GM12878 (cell line): ENCODE measurements at regions not wholly inside any gene's neighbourhood (a gene's known extent, or its start where the extent isn't known, plus 50 kb on each side); places are given as distances from the start of the nearest gene placed in this dataset.

Experiments
- ATAC-seq: fragments of 200-7000 bp; cut with Tn5 transposase; 3 replicates; pipeline ENCODE4 v1.9.1; 2020; ENCODE audit warnings: mild to moderate bottlenecking, moderate library complexity
- BruUV-seq: library from RNA; stranded (reverse); fragments of 400-500 nt; replicated peaks from 2 replicates; lab custom pipeline; 2021; lab: Mats Ljungman, UMichigan
- CTCF ChIA-PET: fragments of 300-600 bp; sonication (Branson Sonifier 250); formaldehyde crosslinking; extraction: SDS; loops from one replicate; lab custom pipeline; 2021; ENCODE audit warnings: inconsistent platforms; lab: Yijun Ruan, JAX
- POLR2A ChIA-PET: fragments of 350-600 bp; formaldehyde crosslinking; extraction: SDS; loops from one replicate; lab custom pipeline; 2021; ENCODE audit warnings: inconsistent platforms; lab: Charles Lee
- RAD21 ChIA-PET: fragments of 300-600 bp; sonication (Branson Sonifier 250); formaldehyde crosslinking; loops from one replicate; lab custom pipeline; 2023; ENCODE audit warnings: antibody characterized with exemption; ENCODE audit not compliant: unreplicated experiment; lab: Charles Lee
- SMC1A ChIA-PET: fragments of 300-600 bp; sonication (Branson Sonifier 250); formaldehyde crosslinking; loops from one replicate; lab custom pipeline; 2023; ENCODE audit not compliant: unreplicated experiment, uncharacterized antibody; lab: Charles Lee
- DNase-seq: peaks from one replicate; pipeline ENCODE4 v3.0.0-alpha.2; 2011; ENCODE audit warnings: low read depth, low spot score
- FAIRE-seq: peaks from 3 replicates; lab custom pipeline; 2011; peaks lifted over from hg19 to GRCh38; lab: Jason Lieb, UNC
- H2AFZ ChIP-seq: 2 replicates; pipeline ENCODE4 v1.6.0; 2011; ENCODE audit warnings: low read depth, low read length, control low read depth; ENCODE audit not compliant: control insufficient read depth
- H3K27ac ChIP-seq: 2 replicates; pipeline ENCODE4 v1.5.1; 2011; ENCODE audit warnings: control low read depth; ENCODE audit not compliant: control insufficient read depth, insufficient read depth
- H3K27me3 ChIP-seq, 2 experiments: replicated peaks in 1 of 2; 2 replicates each; pipeline versions ENCODE4 v1.6.0 to v1.6.1; 2011; ENCODE audit warnings: low read length in 1 of 2; ENCODE audit not compliant: control insufficient read depth in 2 of 2, insufficient read depth in 2 of 2
- H3K36me3 ChIP-seq, 2 experiments: 2 replicates each; pipeline ENCODE4 v1.5.1; 2011; ENCODE audit warnings: low read length in 1 of 2; ENCODE audit not compliant: control insufficient read depth in 2 of 2, insufficient read depth in 2 of 2
- H3K4me1 ChIP-seq: 2 replicates; pipeline ENCODE4 v1.6.1; 2011; ENCODE audit warnings: mild to moderate bottlenecking, low read length, moderate library complexity, mixed read lengths; ENCODE audit not compliant: control insufficient read depth, insufficient read depth
- H3K4me2 ChIP-seq: 2 replicates; pipeline ENCODE4 v1.6.0; 2011; ENCODE audit warnings: control low read depth; ENCODE audit not compliant: control insufficient read depth, insufficient read depth
- H3K4me3 ChIP-seq: fragments of 200-600 bp; sonication (generic); 2 replicates; pipeline ENCODE4 v1.5.1; 2016
- H3K79me2 ChIP-seq: 2 replicates; pipeline ENCODE4 v1.6.0; 2011; ENCODE audit warnings: low read length; ENCODE audit not compliant: control insufficient read depth, insufficient read depth
- H3K9ac ChIP-seq: 2 replicates; pipeline ENCODE4 v1.8.0; 2011; ENCODE audit warnings: low read length, control low read depth, mixed read lengths; ENCODE audit not compliant: control insufficient read depth, insufficient read depth
- H3K9me3 ChIP-seq: replicated peaks from 3 replicates; pipeline ENCODE4 v1.5.1; 2011; ENCODE audit warnings: mild to moderate bottlenecking, low read length; ENCODE audit not compliant: control insufficient read depth, insufficient read depth
- H4K20me1 ChIP-seq: 2 replicates; pipeline ENCODE4 v1.6.0; 2011; ENCODE audit not compliant: control insufficient read depth, insufficient read depth
- CREB1 ChIP-seq: IDR thresholded peaks from 2 replicates; pipeline ENCODE4 v1.6.1; 2012; ENCODE audit warnings: low read depth, mild to moderate bottlenecking, inconsistent platforms
- EZH2 ChIP-seq: IDR thresholded peaks from 2 replicates; pipeline ENCODE4 v1.6.1; 2012; ENCODE audit warnings: low read depth, mild to moderate bottlenecking, control low read depth, inconsistent platforms, low read length, borderline replicate concordance; ENCODE audit not compliant: control insufficient read depth
- IRF4 ChIP-seq: IDR thresholded peaks from 2 replicates; pipeline ENCODE4 v1.6.1; 2011; ENCODE audit warnings: low read depth, low read length
- RELA ChIP-seq: fragments of 450-650 bp; IDR thresholded peaks from 2 replicates; pipeline ENCODE4 v1.8.0; 2014; ENCODE audit warnings: borderline replicate concordance; ENCODE audit not compliant: partially characterized antibody
- RELB ChIP-seq: fragments of 450-650 bp; IDR thresholded peaks from 2 replicates; pipeline ENCODE4 v1.6.1; 2017; ENCODE audit warnings: low read depth, mild to moderate bottlenecking, moderate library complexity
- SUZ12 ChIP-seq: fragments of 200-600 bp; sonication (generic); IDR thresholded peaks from one replicate; pipeline ENCODE4 v1.6.1; 2018; ENCODE audit warnings: antibody characterized with exemption, mild to moderate bottlenecking; ENCODE audit not compliant: unreplicated experiment
- TAF1 ChIP-seq: IDR thresholded peaks from 2 replicates; pipeline ENCODE4 v1.6.1; 2011; ENCODE audit warnings: mild to moderate bottlenecking, low read depth, low read length, borderline replicate concordance
- YY1 ChIP-seq: IDR thresholded peaks from 2 replicates; pipeline ENCODE4 v1.6.1; 2011; ENCODE audit warnings: low read depth, mild to moderate bottlenecking, low read length
- ZNF687 ChIP-seq: fragments of 450-650 bp; IDR thresholded peaks from 2 replicates; pipeline ENCODE4 v1.6.1; 2017; ENCODE audit warnings: mild to moderate bottlenecking, moderate library complexity
- in situ Hi-C: fragments of 300-500 bp; cut with MboI; formaldehyde crosslinking; loops from 9 replicates; pipeline ENCODE4 v1.14.3; 2018; ENCODE audit warnings: mixed read lengths
- intact Hi-C: fragments of 100-400 bp; cut with micrococcal nuclease; formaldehyde crosslinking; loops from one replicate; pipeline ENCODE4 v1.14.2; 2022; ENCODE audit not compliant: unreplicated experiment
- TF ChIP-seq, protein P1 (sequence below): fragments of 450-650 bp; formaldehyde crosslinking; IDR thresholded peaks from 2 replicates; pipeline ENCODE4 v1.4.0; 2020; ENCODE audit warnings: mild to moderate bottlenecking, moderate library complexity

DNA sequence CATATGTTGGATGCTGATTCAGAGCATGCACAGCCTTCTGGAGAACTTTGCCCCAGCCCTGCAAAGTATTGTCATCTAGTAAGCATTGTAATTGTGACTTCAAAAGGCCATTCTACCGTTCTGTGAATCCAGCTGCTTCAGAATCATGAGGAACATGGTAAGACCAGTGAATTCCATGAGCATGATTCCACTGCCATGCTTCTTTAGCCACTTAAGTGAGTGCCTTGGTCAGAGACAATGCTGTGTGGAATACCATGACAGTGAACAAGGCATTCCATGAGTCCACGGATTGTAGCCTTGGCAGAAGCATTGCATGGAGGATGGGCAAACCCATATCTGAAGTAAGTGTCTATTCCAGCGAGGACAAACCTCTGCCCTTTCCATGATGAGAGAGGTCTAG, 123.7 kb downstream of the S1PR1 start (continued):
- TF ChIP-seq ZNF687 (no peak), EZH2 (no peak), RELB (no peak)

- Histone ChIP-seq H4K20me1 (no peaks in the 10 kb centered on the region), H3K9me3 (peaks cover 11% of the 10 kb centered on the region; the same call in 2 of the 3 replicates), H3K4me3 (no peak overlapping the region), H2AFZ (peak overlapping the region; percentile 59), H3K27me3 (no peaks in the 10 kb centered on the region), H3K9ac (peak overlapping the region; percentile 18; the same call in 1 of the 2 replicates), H3K4me2 (peak overlapping the region; percentile 46), H3K4me1 (peaks cover 28% of the 10 kb centered on the region), H3K79me2 (no peaks in the 10 kb centered on the region), H3K36me3 (no peaks in the 10 kb centered on the region), H3K27ac (peak overlapping the region; percentile 83)
- FAIRE-seq (no peak), DNase-seq (no peak), ATAC-seq (peak; percentile 63)
- ChIA-PET POLR2A (interaction anchor here (0.7 to 2.2 kb wide), 7 partner anchors 9 to 121 kb away, joined by 3 to 12 read pairs (median 6); no protein-coding TSS in a partner anchor), RAD21 (interaction anchor here (0.7 to 4.1 kb wide), 14 partner anchors 9 to 457 kb away, joined by 3 to 39 read pairs (median 4); no protein-coding TSS in a partner anchor), SMC1A (interaction anchor here (1.4 to 20.9 kb wide), 8 partner anchors 9 to 74 kb away, joined by 3 to 618 read pairs (median 11); no protein-coding TSS in a partner anchor), CTCF (interaction anchor here (1.0 to 2.4 kb wide), 14 partner anchors 9 to 126 kb away, joined by 3 to 14 read pairs (median 6); no protein-coding TSS in a partner anchor)
- in situ Hi-C loops (no loop called here), intact Hi-C loops (no loop called here)
- no TSS peak for BruUV-seq
- TF ChIP-seq, protein P1, sequence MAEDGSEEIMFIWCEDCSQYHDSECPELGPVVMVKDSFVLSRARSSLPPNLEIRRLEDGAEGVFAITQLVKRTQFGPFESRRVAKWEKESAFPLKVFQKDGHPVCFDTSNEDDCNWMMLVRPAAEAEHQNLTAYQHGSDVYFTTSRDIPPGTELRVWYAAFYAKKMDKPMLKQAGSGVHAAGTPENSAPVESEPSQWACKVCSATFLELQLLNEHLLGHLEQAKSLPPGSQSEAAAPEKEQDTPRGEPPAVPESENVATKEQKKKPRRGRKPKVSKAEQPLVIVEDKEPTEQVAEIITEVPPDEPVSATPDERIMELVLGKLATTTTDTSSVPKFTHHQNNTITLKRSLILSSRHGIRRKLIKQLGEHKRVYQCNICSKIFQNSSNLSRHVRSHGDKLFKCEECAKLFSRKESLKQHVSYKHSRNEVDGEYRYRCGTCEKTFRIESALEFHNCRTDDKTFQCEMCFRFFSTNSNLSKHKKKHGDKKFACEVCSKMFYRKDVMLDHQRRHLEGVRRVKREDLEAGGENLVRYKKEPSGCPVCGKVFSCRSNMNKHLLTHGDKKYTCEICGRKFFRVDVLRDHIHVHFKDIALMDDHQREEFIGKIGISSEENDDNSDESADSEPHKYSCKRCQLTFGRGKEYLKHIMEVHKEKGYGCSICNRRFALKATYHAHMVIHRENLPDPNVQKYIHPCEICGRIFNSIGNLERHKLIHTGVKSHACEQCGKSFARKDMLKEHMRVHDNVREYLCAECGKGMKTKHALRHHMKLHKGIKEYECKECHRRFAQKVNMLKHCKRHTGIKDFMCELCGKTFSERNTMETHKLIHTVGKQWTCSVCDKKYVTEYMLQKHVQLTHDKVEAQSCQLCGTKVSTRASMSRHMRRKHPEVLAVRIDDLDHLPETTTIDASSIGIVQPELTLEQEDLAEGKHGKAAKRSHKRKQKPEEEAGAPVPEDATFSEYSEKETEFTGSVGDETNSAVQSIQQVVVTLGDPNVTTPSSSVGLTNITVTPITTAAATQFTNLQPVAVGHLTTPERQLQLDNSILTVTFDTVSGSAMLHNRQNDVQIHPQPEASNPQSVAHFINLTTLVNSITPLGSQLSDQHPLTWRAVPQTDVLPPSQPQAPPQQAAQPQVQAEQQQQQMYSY (CRISPR knock-in tag), result no peak
- TF ChIP-seq SUZ12, result no peak
- no peak for TF ChIP-seq RELB
- no peak for TF ChIP-seq CREB1
- TF ChIP-seq RELA, result no peak
- no peak for TF ChIP-seq IRF4
- TF ChIP-seq YY1, result peak; percentile 47; the same call in 1 of the 2 replicates
- no peak for TF ChIP-seq TAF1
These were observed 127.1 kb downstream of the S1PR1 start for GRCh38 chr1:101363891-101364318.
